ENCODE measurements at regions not wholly inside any gene's neighbourhood (a gene's known extent, or its start where the extent isn't known, plus 50 kb on each side); places are given as distances from the start of the nearest gene placed in this dataset.

DNA sequence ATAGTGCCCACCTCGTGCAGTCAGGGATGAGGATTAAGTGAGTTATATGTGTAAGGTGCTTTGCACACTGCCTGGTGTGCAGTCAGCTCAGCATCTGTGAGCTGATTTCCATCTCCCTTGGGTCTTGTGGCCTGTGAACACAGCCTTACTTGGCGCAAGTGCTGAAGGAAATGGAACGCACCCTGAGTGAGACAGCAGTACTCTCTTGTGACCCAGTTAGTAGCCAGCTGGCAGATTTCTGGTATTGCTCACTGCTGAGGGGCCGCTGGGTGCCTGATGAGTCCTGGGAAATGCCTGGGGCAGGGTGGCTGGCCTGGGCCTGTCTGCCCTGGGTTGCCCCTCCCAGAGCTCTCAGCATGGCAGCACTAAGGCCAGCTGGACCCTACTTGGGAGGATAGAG lies 90.9 kb upstream of the BOD1 start:
- FAIRE-seq = no peak
- no peak for ATAC-seq
- CTCF ChIA-PET (ENCODE audit: low intra/inter-chr PET ratio, low total read pairs) = no interaction called here
- Histone ChIP-seq H3K9ac (ENCODE audit: insufficient read depth, low read depth, low read length) (no peak overlapping the region), H3K79me2 (ENCODE audit: insufficient read depth, low read length) (no peaks in the 10 kb centered on the region), H3K36me3 (replicated peaks in 1 of 2; ENCODE audit: control insufficient read depth in 1 of 2, insufficient read depth in 2 of 2, low read length in 2 of 2) (no peaks in the 10 kb centered on the region), H3K4me3 (replicated peaks in 1 of 3; ENCODE audit: insufficient read depth in 1 of 3, low read depth in 2 of 3, low read length in 3 of 3) (no peak overlapping the region), H3K27ac (ENCODE audit: extremely low read length, insufficient read depth, low read length) (no peak overlapping the region), H4K20me1 (ENCODE audit: insufficient read depth, low read length) (no peaks in the 10 kb centered on the region), H2AFZ (ENCODE audit: low read length) (no peak overlapping the region), H3K9me3 (ENCODE audit: low read length) (no peaks in the 10 kb centered on the region), H3K4me1 (ENCODE audit: insufficient read depth, low read length) (peaks cover 32% of the 10 kb centered on the region), H3K4me2 (ENCODE audit: low read depth, low read length) (no peak overlapping the region), H3K27me3 (ENCODE audit: control insufficient read depth in 1 of 2, insufficient read depth in 2 of 2, low read length in 2 of 2) (no peaks in the 10 kb centered on the region)
- POLR2A ChIA-PET = interaction anchor here (1.9 kb wide), 1 partner anchor 8 kb away, joined by 5 read pairs; no protein-coding TSS in a partner anchor
- no TSS peak for BruUV-seq (replicated peaks)
- DNase-seq (ENCODE audit: low spot score) = no peak
- intact Hi-C loops (cut with micrococcal nuclease; ENCODE audit: unreplicated experiment) (no loop called here), in situ Hi-C loops (cut with HindIII; ENCODE audit: extremely low pct_ligation_motif_present, low pct_unique_long_range_greater_than_20kb) (no loop called here)
- WGBS (ENCODE audit: low lambda C conversion rate) = 78% methylated on average over 3 of the region's 4 CpGs
- TF ChIP-seq GFI1 (CRISPR knock-in tag; IDR thresholded peaks at IDR 0.05; ENCODE audit: borderline replicate concordance) (no peak), TRAFD1 (CRISPR knock-in tag; IDR thresholded peaks at IDR 0.05; ENCODE audit: borderline replicate concordance) (no peak), HNRNPUL1 (IDR thresholded peaks at IDR 0.05; ENCODE audit: low read depth, low read length) (no peak), DMTF1 (CRISPR knock-in tag; IDR thresholded peaks at IDR 0.05) (no peak), ZNF598 (CRISPR knock-in tag; IDR thresholded peaks at IDR 0.05; ENCODE audit: borderline replicate concordance) (no peak), ZC3H4 (CRISPR knock-in tag; IDR thresholded peaks at IDR 0.05; ENCODE audit: borderline replicate concordance) (no peak), ZNF790 (CRISPR knock-in tag; IDR thresholded peaks at IDR 0.05; ENCODE audit: borderline replicate concordance) (no peak), NFKB2 (CRISPR knock-in tag; IDR thresholded peaks at IDR 0.05; ENCODE audit: borderline replicate concordance) (no peak), ATF7 (IDR thresholded peaks at IDR 0.05) (no peak), ATF7 (CRISPR knock-in tag; IDR thresholded peaks at IDR 0.05) (no peak), FOXK2 (IDR thresholded peaks at IDR 0.05) (no peak), ZNF383 (CRISPR knock-in tag; IDR thresholded peaks at IDR 0.05; ENCODE audit: borderline replicate concordance) (no peak), DR1 (CRISPR knock-in tag; IDR thresholded peaks at IDR 0.05) (no peak)

All from HepG2 (cell line).